GM23338 (cell line): ENCODE measurements at regions not wholly inside any gene's neighbourhood (a gene's known extent, or its start where the extent isn't known, plus 50 kb on each side); places are given as distances from the start of the nearest gene placed in this dataset.

Experiments used
- EZH2 ChIP-seq: fragments of 200-600 bp; sonication (generic); IDR thresholded peaks from one replicate; pipeline ENCODE4 v1.8.0; 2017; ENCODE audit warnings: antibody characterized with exemption, mild to moderate bottlenecking, low read depth; ENCODE audit not compliant: unreplicated experiment
- EZH2phosphoT487 ChIP-seq: fragments of 200-600 bp; sonication (generic); IDR thresholded peaks from one replicate; pipeline ENCODE4 v1.8.1; 2018; ENCODE audit warnings: antibody characterized with exemption; ENCODE audit not compliant: unreplicated experiment
- JUNB ChIP-seq: IDR thresholded peaks from one replicate; pipeline ENCODE4 v1.6.1; 2016; ENCODE audit warnings: antibody characterized with exemption; ENCODE audit not compliant: unreplicated experiment
- NANOG ChIP-seq: IDR thresholded peaks from 2 replicates; pipeline ENCODE4 v1.6.1; 2016; ENCODE audit warnings: antibody characterized with exemption, borderline replicate concordance
- POLR2AphosphoS5 ChIP-seq: IDR thresholded peaks from 2 replicates; pipeline ENCODE4 v1.6.1; 2016; ENCODE audit warnings: antibody characterized with exemption, low read depth
- REST ChIP-seq: IDR thresholded peaks from one replicate; pipeline ENCODE4 v1.6.1; 2018; ENCODE audit warnings: antibody characterized with exemption; ENCODE audit not compliant: unreplicated experiment
- ZNF114 ChIP-seq: fragments of 250-450 bp; sonication (Bioruptor Pico); IDR thresholded peaks from 2 replicates; pipeline ENCODE4 v1.5.0; 2020; ENCODE audit warnings: mild to moderate bottlenecking, moderate library complexity
- TF ChIP-seq, protein P1 (sequence below), 2 experiments: fragments of 200-600 bp in 1 of 2; sonication (generic) in 1 of 2; conservative IDR thresholded peaks; 2 replicates each; pipeline versions ENCODE4 v1.5.1 to v1.6.1; 2016 to 2017; ENCODE audit warnings: antibody characterized with exemption in 2 of 2, low read depth in 2 of 2, mild to moderate bottlenecking in 2 of 2, moderate library complexity in 1 of 2

DNA sequence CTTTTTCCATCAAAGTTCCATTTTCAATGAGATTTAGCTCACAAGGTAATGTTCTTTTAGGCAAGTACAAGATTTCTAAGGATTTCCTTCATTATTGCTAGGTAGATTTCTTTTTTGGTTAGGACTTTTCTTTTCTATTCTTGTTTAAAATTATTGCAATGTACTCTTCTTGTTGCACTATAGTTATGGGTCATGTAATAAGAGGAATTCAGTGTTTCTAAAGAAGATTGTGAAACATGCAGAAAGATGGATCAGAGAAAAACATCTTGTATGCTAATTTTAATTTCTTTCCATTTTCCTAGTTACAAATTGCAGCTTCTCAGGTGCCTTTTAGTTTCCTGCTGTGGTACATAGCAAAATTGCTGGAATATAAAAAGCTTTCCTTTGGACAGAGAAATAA is 56.1 kb downstream of the BTG1 start:
- TF ChIP-seq POLR2AphosphoS5: no peak
- TF ChIP-seq, protein P1, sequence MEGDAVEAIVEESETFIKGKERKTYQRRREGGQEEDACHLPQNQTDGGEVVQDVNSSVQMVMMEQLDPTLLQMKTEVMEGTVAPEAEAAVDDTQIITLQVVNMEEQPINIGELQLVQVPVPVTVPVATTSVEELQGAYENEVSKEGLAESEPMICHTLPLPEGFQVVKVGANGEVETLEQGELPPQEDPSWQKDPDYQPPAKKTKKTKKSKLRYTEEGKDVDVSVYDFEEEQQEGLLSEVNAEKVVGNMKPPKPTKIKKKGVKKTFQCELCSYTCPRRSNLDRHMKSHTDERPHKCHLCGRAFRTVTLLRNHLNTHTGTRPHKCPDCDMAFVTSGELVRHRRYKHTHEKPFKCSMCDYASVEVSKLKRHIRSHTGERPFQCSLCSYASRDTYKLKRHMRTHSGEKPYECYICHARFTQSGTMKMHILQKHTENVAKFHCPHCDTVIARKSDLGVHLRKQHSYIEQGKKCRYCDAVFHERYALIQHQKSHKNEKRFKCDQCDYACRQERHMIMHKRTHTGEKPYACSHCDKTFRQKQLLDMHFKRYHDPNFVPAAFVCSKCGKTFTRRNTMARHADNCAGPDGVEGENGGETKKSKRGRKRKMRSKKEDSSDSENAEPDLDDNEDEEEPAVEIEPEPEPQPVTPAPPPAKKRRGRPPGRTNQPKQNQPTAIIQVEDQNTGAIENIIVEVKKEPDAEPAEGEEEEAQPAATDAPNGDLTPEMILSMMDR (conservative IDR thresholded peaks at IDR 0.05; ENCODE audit: low read depth in 2 of 2): no peak
- TF ChIP-seq ZNF114 (CRISPR knock-in tag): no peak
- no peak for TF ChIP-seq NANOG
- no peak for TF ChIP-seq EZH2
- TF ChIP-seq JUNB: no peak
- no peak for TF ChIP-seq REST
- no peak for TF ChIP-seq EZH2phosphoT487
